ENCODE measurements at regions not wholly inside any gene's neighbourhood (a gene's known extent, or its start where the extent isn't known, plus 50 kb on each side); places are given as distances from the start of the nearest gene placed in this dataset.

- 0 out of 2 replicates have a peak, but pooled peaks have one; percentile 18 for TF ChIP-seq CEBPB (IDR thresholded peaks at IDR 0.05; ENCODE audit: borderline replicate concordance, low read depth, low read length)
- TF ChIP-seq ZNF777 (CRISPR knock-in tag; IDR thresholded peaks at IDR 0.05), result no peak
- Histone ChIP-seq H3K36me3 (replicated peaks in 1 of 2; ENCODE audit: control insufficient read depth in 1 of 2, insufficient read depth in 2 of 2, low read length in 2 of 2) (no peaks in the 10 kb centered on the region), H3K27me3 (ENCODE audit: control insufficient read depth in 1 of 2, insufficient read depth in 2 of 2, low read length in 2 of 2) (peaks cover 9 to 81% of the 10 kb centered on the region in 2 experiments; a peak in 4 of 5 replicates), H3K4me3 (replicated peaks in 1 of 3; ENCODE audit: insufficient read depth in 1 of 3, low read depth in 2 of 3, low read length in 3 of 3) (no peak overlapping the region), H4K20me1 (ENCODE audit: insufficient read depth, low read length) (no peaks in the 10 kb centered on the region), H3K4me1 (ENCODE audit: insufficient read depth, low read length) (peaks cover under 1% of the 10 kb centered on the region), H3K79me2 (ENCODE audit: insufficient read depth, low read length) (no peaks in the 10 kb centered on the region), H3K9ac (ENCODE audit: insufficient read depth, low read depth, low read length) (no peak overlapping the region), H3K4me2 (ENCODE audit: low read depth, low read length) (no peak overlapping the region), H3K27ac (ENCODE audit: extremely low read length, insufficient read depth, low read length) (no peak overlapping the region), H3K9me3 (ENCODE audit: low read length) (no peaks in the 10 kb centered on the region), H2AFZ (ENCODE audit: low read length) (no peak overlapping the region)
- 27% methylated on average over 11 of the region's 15 CpGs for WGBS (ENCODE audit: low lambda C conversion rate)
- DNase-seq (ENCODE audit: low spot score), result no peak
- BruUV-seq (replicated peaks), result no TSS peak
- POLR2A ChIA-PET, result no interaction called here
- FAIRE-seq, result no peak
- ATAC-seq, result no peak
- in situ Hi-C loops (cut with HindIII; ENCODE audit: extremely low pct_ligation_motif_present, low pct_unique_long_range_greater_than_20kb) (no loop called here), intact Hi-C loops (cut with micrococcal nuclease; ENCODE audit: unreplicated experiment) (no loop called here)
- CTCF ChIA-PET (ENCODE audit: low intra/inter-chr PET ratio, low total read pairs), result no interaction called here
Measured at GRCh38 chr17:77604301-77604972, 354.1 kb upstream of the TNRC6C start.

GRCh38 chr17:77604973-77605313 is 353.6 kb upstream of the TNRC6C start:
- Histone ChIP-seq H3K4me1 (ENCODE audit: insufficient read depth, low read length) (peaks cover 6% of the 10 kb centered on the region), H2AFZ (ENCODE audit: low read length) (no peak overlapping the region), H3K79me2 (ENCODE audit: insufficient read depth, low read length) (no peaks in the 10 kb centered on the region), H3K27me3 (ENCODE audit: control insufficient read depth in 1 of 2, insufficient read depth in 2 of 2, low read length in 2 of 2) (peaks cover 9 to 81% of the 10 kb centered on the region in 2 experiments; a peak in 4 of 5 replicates), H3K4me3 (replicated peaks in 1 of 3; ENCODE audit: insufficient read depth in 1 of 3, low read depth in 2 of 3, low read length in 3 of 3) (no peak overlapping the region), H3K9ac (ENCODE audit: insufficient read depth, low read depth, low read length) (no peak overlapping the region), H3K9me3 (ENCODE audit: low read length) (no peaks in the 10 kb centered on the region), H4K20me1 (ENCODE audit: insufficient read depth, low read length) (no peaks in the 10 kb centered on the region), H3K4me2 (ENCODE audit: low read depth, low read length) (no peak overlapping the region), H3K27ac (ENCODE audit: extremely low read length, insufficient read depth, low read length) (no peak overlapping the region), H3K36me3 (replicated peaks in 1 of 2; ENCODE audit: control insufficient read depth in 1 of 2, insufficient read depth in 2 of 2, low read length in 2 of 2) (no peaks in the 10 kb centered on the region)
- FAIRE-seq, result no peak
- WGBS (ENCODE audit: low lambda C conversion rate), result 70% methylated on average over 3 of the region's 3 CpGs
- BruUV-seq (replicated peaks), result no TSS peak
- in situ Hi-C loops (cut with HindIII; ENCODE audit: extremely low pct_ligation_motif_present, low pct_unique_long_range_greater_than_20kb), result no loop called here
- ATAC-seq, result no peak
- DNase-seq (ENCODE audit: low spot score), result no peak
- ChIA-PET CTCF (ENCODE audit: low intra/inter-chr PET ratio, low total read pairs) (no interaction called here), POLR2A (no interaction called here)
- intact Hi-C loops (cut with micrococcal nuclease; ENCODE audit: unreplicated experiment), result no loop called here
- no peak for TF ChIP-seq ZNF550 (CRISPR knock-in tag; IDR thresholded peaks at IDR 0.05; ENCODE audit: borderline replicate concordance)
- TF ChIP-seq ZNF660 (CRISPR knock-in tag; IDR thresholded peaks at IDR 0.05; ENCODE audit: borderline replicate concordance, low read depth), result no peak

All from HepG2 (cell line).